Adipocyte (in vitro differentiated cells): ENCODE measurements at regions not wholly inside any gene's neighbourhood (a gene's known extent, or its start where the extent isn't known, plus 50 kb on each side); places are given as distances from the start of the nearest gene placed in this dataset.

Source experiments
- DNase-seq: peaks from one replicate; pipeline ENCODE4 v3.0.0-alpha.2; 2015; ENCODE audit warnings: low read depth
- H3K27me3 ChIP-seq: replicated peaks from 2 replicates; pipeline ENCODE4 v1.7.0; 2013; ENCODE audit warnings: mild to moderate bottlenecking, low read length, moderate library complexity; ENCODE audit not compliant: control insufficient read depth, insufficient read depth
- H3K36me3 ChIP-seq: 2 replicates; pipeline ENCODE4 v1.7.0; 2013; ENCODE audit warnings: low read length, mild to moderate bottlenecking, moderate library complexity; ENCODE audit not compliant: control insufficient read depth, insufficient read depth, severe bottlenecking
- H3K4me1 ChIP-seq: 2 replicates; pipeline ENCODE4 v1.7.0; 2013; ENCODE audit warnings: mild to moderate bottlenecking, low read length, moderate library complexity; ENCODE audit not compliant: control insufficient read depth, insufficient read depth
- H3K4me3 ChIP-seq: 2 replicates; pipeline ENCODE4 v1.7.0; 2013; ENCODE audit warnings: mild to moderate bottlenecking, low read length, moderate library complexity
- H3K9ac ChIP-seq: 2 replicates; pipeline ENCODE4 v1.7.0; 2013; ENCODE audit warnings: mild to moderate bottlenecking, low read length, moderate library complexity
- H3K9me3 ChIP-seq: 2 replicates; pipeline ENCODE4 v1.7.0; 2013; ENCODE audit warnings: mild to moderate bottlenecking, low read length, moderate library complexity; ENCODE audit not compliant: control insufficient read depth

DNA sequence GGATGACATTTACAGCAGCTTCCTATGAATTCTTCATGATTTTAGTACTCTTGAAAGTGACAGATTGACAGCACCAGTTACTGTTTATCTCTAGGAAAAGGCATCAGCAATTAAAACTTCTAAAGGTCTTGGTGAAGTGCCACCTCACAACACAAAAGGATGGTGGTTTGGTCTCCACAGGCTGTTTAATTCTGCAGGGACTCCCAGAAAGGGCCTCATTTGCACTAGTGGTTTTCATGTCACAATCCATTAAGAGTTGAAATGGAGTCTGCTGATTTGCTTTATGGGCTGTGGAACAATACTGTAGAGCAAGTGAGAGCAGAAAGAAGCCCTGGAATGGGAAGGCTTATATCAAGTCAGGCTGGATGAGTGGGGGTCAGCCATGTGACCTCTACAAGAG, 225.3 kb upstream of the KCNMB2 start:
- DNase-seq: no peak
- Histone ChIP-seq H3K9me3 (peaks cover 2% of the 10 kb centered on the region), H3K4me1 (no peaks in the 10 kb centered on the region), H3K27me3 (no peaks in the 10 kb centered on the region), H3K36me3 (no peaks in the 10 kb centered on the region), H3K4me3 (no peak overlapping the region), H3K9ac (no peak overlapping the region)

DNA sequence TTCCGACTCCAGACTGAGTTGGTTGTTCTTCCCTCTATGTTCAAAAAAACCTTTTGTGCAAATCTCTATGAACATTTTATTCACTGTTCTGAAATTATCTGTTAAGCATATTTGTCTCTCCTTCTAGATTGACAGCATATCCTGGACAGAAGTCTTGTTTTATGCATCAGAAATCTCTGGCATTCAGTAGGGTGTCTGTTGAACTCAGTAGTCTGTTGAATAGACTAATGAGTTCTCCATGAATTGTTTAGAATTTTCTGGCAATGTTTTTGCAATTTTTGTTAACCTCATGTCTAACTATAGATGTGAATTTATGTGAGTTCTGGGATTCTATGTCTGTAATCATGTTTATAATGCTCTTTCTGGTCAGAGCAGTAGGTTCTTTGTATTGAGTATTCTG, 222.5 kb upstream of the KCNMB2 start:
- Histone ChIP-seq H3K36me3 (no peaks in the 10 kb centered on the region), H3K4me3 (no peak overlapping the region), H3K9ac (no peak overlapping the region), H3K9me3 (peaks cover 4% of the 10 kb centered on the region), H3K27me3 (no peaks in the 10 kb centered on the region), H3K4me1 (no peaks in the 10 kb centered on the region)
- no peak for DNase-seq

DNA sequence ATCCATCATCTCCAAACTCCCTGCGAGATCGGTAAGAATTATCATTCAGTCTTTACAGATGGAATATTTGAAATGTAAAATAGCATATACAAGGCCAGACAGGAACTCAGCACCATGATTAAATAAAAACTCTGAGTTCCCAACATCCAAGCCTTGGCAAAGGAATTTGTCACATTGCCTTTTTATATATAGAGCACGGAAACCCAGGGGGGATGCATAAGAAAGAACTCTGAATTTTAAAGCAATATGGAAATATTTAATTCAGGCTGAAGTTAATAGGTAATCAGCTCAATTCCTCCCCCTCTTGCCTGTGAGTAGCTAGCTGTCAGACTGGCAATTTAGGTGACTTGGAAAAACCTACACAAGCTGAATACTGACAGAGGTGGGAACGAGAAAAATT, 217.9 kb upstream of the KCNMB2 start:
- DNase-seq: no peak
- Histone ChIP-seq H3K27me3 (no peaks in the 10 kb centered on the region), H3K9me3 (peaks cover 4% of the 10 kb centered on the region), H3K36me3 (no peaks in the 10 kb centered on the region), H3K4me1 (peaks cover 4% of the 10 kb centered on the region), H3K4me3 (no peak overlapping the region), H3K9ac (no peak overlapping the region)

- Histone ChIP-seq H3K9ac (no peak overlapping the region), H3K36me3 (no peaks in the 10 kb centered on the region), H3K4me3 (no peak overlapping the region), H3K27me3 (no peaks in the 10 kb centered on the region), H3K9me3 (peaks cover 4% of the 10 kb centered on the region), H3K4me1 (peaks cover 4% of the 10 kb centered on the region)
- no peak for DNase-seq
These were observed 217.1 kb upstream of the KCNMB2 start for GRCh38 chr3:178318941-178319816.

GRCh38 chr3:178320456-178321351, 215.5 kb upstream of the KCNMB2 start:
- Histone ChIP-seq H3K9me3 (peaks cover 4% of the 10 kb centered on the region), H3K27me3 (no peaks in the 10 kb centered on the region), H3K4me3 (no peak overlapping the region), H3K36me3 (no peaks in the 10 kb centered on the region), H3K4me1 (peaks cover 14% of the 10 kb centered on the region), H3K9ac (no peak overlapping the region)
- DNase-seq: peak; percentile 78

DNA sequence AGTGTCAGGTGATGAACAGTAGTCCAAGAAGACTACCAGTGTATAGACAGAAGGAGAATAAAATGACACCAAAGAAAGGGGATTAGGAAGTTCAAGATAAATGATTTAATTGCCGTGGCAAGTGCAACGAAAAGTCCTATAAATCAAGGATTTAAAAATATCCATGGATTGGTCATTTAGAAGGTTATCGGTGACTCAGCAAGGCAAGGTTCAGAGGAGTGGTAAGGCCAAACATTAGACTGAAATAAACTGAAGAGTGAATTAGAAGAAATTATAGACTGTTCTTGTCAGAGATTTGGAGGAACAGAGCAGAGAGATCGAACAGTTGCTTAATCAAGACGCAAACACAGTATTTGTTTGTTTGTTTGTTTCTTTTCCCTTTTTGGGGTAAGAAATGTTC, 211.9 kb upstream of the KCNMB2 start:
- no peaks in the 10 kb centered on the region for H3K9me3 ChIP-seq
- H3K36me3 ChIP-seq: no peaks in the 10 kb centered on the region
- no peak overlapping the region for H3K4me3 ChIP-seq
- H3K4me1 ChIP-seq: peaks cover 17% of the 10 kb centered on the region
- DNase-seq: no peak
- H3K27me3 ChIP-seq: no peaks in the 10 kb centered on the region
- no peak overlapping the region for H3K9ac ChIP-seq

- Histone ChIP-seq H3K4me3 (no peak overlapping the region), H3K4me1 (peaks cover 16% of the 10 kb centered on the region), H3K9me3 (no peaks in the 10 kb centered on the region), H3K27me3 (no peaks in the 10 kb centered on the region), H3K36me3 (no peaks in the 10 kb centered on the region), H3K9ac (peak overlapping the region; percentile 69)
- DNase-seq: peak; percentile 83
These were observed 210.9 kb upstream of the KCNMB2 start for GRCh38 chr3:178325330-178325729.

DNA sequence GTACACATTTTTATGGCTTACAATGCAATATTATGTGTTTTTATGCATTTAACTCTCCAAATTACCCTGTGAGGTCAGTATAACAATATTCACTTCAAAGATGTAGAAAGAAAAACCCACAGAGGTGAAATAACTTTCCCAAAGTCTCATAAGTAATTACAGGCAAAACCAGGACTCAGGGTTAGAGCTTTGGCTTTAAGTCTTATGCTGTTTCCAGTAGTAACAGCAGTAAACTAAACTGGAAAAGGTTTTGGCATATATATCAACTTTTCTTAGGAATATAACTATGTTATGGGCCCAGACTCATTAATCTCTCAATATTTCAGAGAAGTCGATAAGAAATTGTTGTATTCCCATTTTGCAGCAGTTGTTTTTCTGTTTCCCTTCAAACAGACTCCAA, 206.3 kb upstream of the KCNMB2 start:
- H3K9ac ChIP-seq: no peak overlapping the region
- no peaks in the 10 kb centered on the region for H3K27me3 ChIP-seq
- H3K36me3 ChIP-seq: no peaks in the 10 kb centered on the region
- H3K9me3 ChIP-seq: no peaks in the 10 kb centered on the region
- H3K4me3 ChIP-seq: no peak overlapping the region
- peaks cover 7% of the 10 kb centered on the region for H3K4me1 ChIP-seq
- DNase-seq: no peak

- no peaks in the 10 kb centered on the region for H3K36me3 ChIP-seq
- H3K9me3 ChIP-seq: no peaks in the 10 kb centered on the region
- no peak overlapping the region for H3K9ac ChIP-seq
- H3K4me1 ChIP-seq: no peaks in the 10 kb centered on the region
- no peaks in the 10 kb centered on the region for H3K27me3 ChIP-seq
- DNase-seq: no peak
- no peak overlapping the region for H3K4me3 ChIP-seq
These were observed 202.0 kb upstream of the KCNMB2 start for GRCh38 chr3:178334239-178334638.

- Histone ChIP-seq H3K9me3 (no peaks in the 10 kb centered on the region), H3K27me3 (no peaks in the 10 kb centered on the region), H3K9ac (no peak overlapping the region), H3K36me3 (no peaks in the 10 kb centered on the region), H3K4me1 (peaks cover 5% of the 10 kb centered on the region), H3K4me3 (no peak overlapping the region)
- no peak for DNase-seq
These were observed 199.9 kb upstream of the KCNMB2 start for GRCh38 chr3:178336336-178336735.

- H3K27me3 ChIP-seq: no peaks in the 10 kb centered on the region
- H3K36me3 ChIP-seq: no peaks in the 10 kb centered on the region
- DNase-seq: no peak
- no peaks in the 10 kb centered on the region for H3K9me3 ChIP-seq
- H3K9ac ChIP-seq: no peak overlapping the region
- H3K4me1 ChIP-seq: peaks cover 24% of the 10 kb centered on the region
- H3K4me3 ChIP-seq: no peak overlapping the region
These were observed 195.7 kb upstream of the KCNMB2 start for GRCh38 chr3:178340506-178340905.
